ENCODE measurements at regions not wholly inside any gene's neighbourhood (a gene's known extent, or its start where the extent isn't known, plus 50 kb on each side); places are given as distances from the start of the nearest gene placed in this dataset.

GRCh38 chr5:5794118-5794560 lies 371.7 kb downstream of the ICE1 start:
- Histone ChIP-seq H3K4me3 (no peak overlapping the region), H3K36me3 (ENCODE audit: low read depth, missing control alignments) (no peaks in the 10 kb centered on the region), H3K27me3 (no peaks in the 10 kb centered on the region), H3K4me1 (no peaks in the 10 kb centered on the region), H3K9me3 (no peaks in the 10 kb centered on the region), H3K27ac (no peak overlapping the region)
- TF ChIP-seq CTCF (IDR thresholded peaks at IDR 0.05) (no peak), POLR2A (IDR thresholded peaks at IDR 0.05) (no peak)
- intact Hi-C loops (cut with DNase I; ENCODE audit: low total_unique reads) = no loop called here
- 85 to 87% methylated on average over 4 of the region's 4 CpGs for WGBS, 2 donors
- DNase-seq = no peak

GRCh38 chr5:5793242-5794117 lies 371.0 kb downstream of the ICE1 start:
- intact Hi-C loops (cut with DNase I; ENCODE audit: low total_unique reads) = no loop called here
- Histone ChIP-seq H3K36me3 (ENCODE audit: low read depth, missing control alignments) (no peaks in the 10 kb centered on the region), H3K4me1 (no peaks in the 10 kb centered on the region), H3K4me3 (no peak overlapping the region), H3K9me3 (no peaks in the 10 kb centered on the region), H3K27ac (no peak overlapping the region), H3K27me3 (no peaks in the 10 kb centered on the region)
- TF ChIP-seq POLR2A (IDR thresholded peaks at IDR 0.05) (no peak), CTCF (IDR thresholded peaks at IDR 0.05) (no peak)
- 64 to 66% methylated on average over 10 of the region's 10 CpGs for WGBS, 2 donors
- DNase-seq = no peak

GRCh38 chr5:5792106-5792505 lies 369.6 kb downstream of the ICE1 start:
- TF ChIP-seq CTCF (IDR thresholded peaks at IDR 0.05) = no peak
- TF ChIP-seq POLR2A (IDR thresholded peaks at IDR 0.05) = no peak
- intact Hi-C loops (cut with DNase I; ENCODE audit: low total_unique reads) = no loop called here
- no peaks in the 10 kb centered on the region for H3K4me1 ChIP-seq
- WGBS, 2 donors = 81 to 88% methylated on average over 1 of the region's 1 CpG
- no peaks in the 10 kb centered on the region for H3K27me3 ChIP-seq
- DNase-seq = no peak
- no peak overlapping the region for H3K27ac ChIP-seq
- H3K36me3 ChIP-seq (ENCODE audit: low read depth, missing control alignments) = no peaks in the 10 kb centered on the region
- no peak overlapping the region for H3K4me3 ChIP-seq
- H3K9me3 ChIP-seq = no peaks in the 10 kb centered on the region

GRCh38 chr5:5788793-5789192 lies 366.3 kb downstream of the ICE1 start:
- no peaks in the 10 kb centered on the region for H3K36me3 ChIP-seq (ENCODE audit: low read depth, missing control alignments)
- H3K27me3 ChIP-seq = no peaks in the 10 kb centered on the region
- H3K9me3 ChIP-seq = no peaks in the 10 kb centered on the region
- intact Hi-C loops (cut with DNase I; ENCODE audit: low total_unique reads) = no loop called here
- 83 to 88% methylated on average over 5 of the region's 5 CpGs for WGBS, 2 donors
- TF ChIP-seq POLR2A (IDR thresholded peaks at IDR 0.05) = no peak
- no peak for TF ChIP-seq CTCF (IDR thresholded peaks at IDR 0.05)
- no peak overlapping the region for H3K27ac ChIP-seq
- no peaks in the 10 kb centered on the region for H3K4me1 ChIP-seq
- H3K4me3 ChIP-seq = no peak overlapping the region
- no peak for DNase-seq

GRCh38 chr5:5787373-5787772 lies 364.9 kb downstream of the ICE1 start:
- no peak for DNase-seq
- Histone ChIP-seq H3K9me3 (no peaks in the 10 kb centered on the region), H3K4me3 (no peak overlapping the region), H3K36me3 (ENCODE audit: low read depth, missing control alignments) (no peaks in the 10 kb centered on the region), H3K4me1 (no peaks in the 10 kb centered on the region), H3K27me3 (no peaks in the 10 kb centered on the region), H3K27ac (no peak overlapping the region)
- WGBS, 2 donors = 86 to 93% methylated on average over 2 of the region's 2 CpGs
- intact Hi-C loops (cut with DNase I; ENCODE audit: low total_unique reads) = no loop called here
- TF ChIP-seq POLR2A (IDR thresholded peaks at IDR 0.05) (no peak), CTCF (IDR thresholded peaks at IDR 0.05) (no peak)
